Neural cell (in vitro differentiated cells): ENCODE measurements at regions not wholly inside any gene's neighbourhood (a gene's known extent, or its start where the extent isn't known, plus 50 kb on each side); places are given as distances from the start of the nearest gene placed in this dataset.

Experiments
- H2AFZ ChIP-seq: fragments of 200-600, 300-800 bp; sonication (generic), shearing (Covaris generic); 2 replicates; pipeline ENCODE4 v1.6.0; 2014; ENCODE audit warnings: low read depth, mild to moderate bottlenecking, antibody characterized with exemption, low read length, moderate library complexity
- H3F3A ChIP-seq: fragments of 200-600 bp; shearing (Covaris generic); 2 replicates; pipeline ENCODE4 v1.6.1; 2016; ENCODE audit warnings: mild to moderate bottlenecking, moderate library complexity, mixed read lengths, antibody characterized with exemption, low read length; ENCODE audit not compliant: insufficient read depth, poor library complexity, severe bottlenecking
- H3K27ac ChIP-seq: fragments of 200-600, 300-800 bp; sonication (generic), shearing (Covaris generic); 2 replicates; pipeline ENCODE4 v1.5.1; 2014; ENCODE audit warnings: mild to moderate bottlenecking, low read length, moderate library complexity
- H3K27me3 ChIP-seq: fragments of 300-800, 200-600 bp; sonication (generic), shearing (Covaris generic); 2 replicates; pipeline ENCODE4 v1.6.0; 2014; ENCODE audit warnings: mild to moderate bottlenecking, low read depth, low read length, moderate library complexity; ENCODE audit not compliant: insufficient read depth
- H3K36me3 ChIP-seq: fragments of 300-800, 200-600 bp; sonication (generic), shearing (Covaris generic); 2 replicates; pipeline ENCODE4 v1.5.1; 2014; ENCODE audit warnings: mild to moderate bottlenecking, antibody characterized with exemption, low read length, moderate library complexity; ENCODE audit not compliant: insufficient read depth
- H3K4me2 ChIP-seq: fragments of 300-800, 200-600 bp; sonication (generic), shearing (Covaris generic); 2 replicates; pipeline ENCODE4 v1.6.0; 2014; ENCODE audit warnings: mild to moderate bottlenecking, low read length
- H3K4me3 ChIP-seq: fragments of 300-800, 200-600 bp; sonication (generic), shearing (Covaris generic); 2 replicates; pipeline ENCODE4 v1.5.1; 2014; ENCODE audit warnings: mild to moderate bottlenecking, low read length, moderate library complexity
- H3K79me2 ChIP-seq: fragments of 200-600 bp; shearing (Covaris generic); replicated peaks from 2 replicates; pipeline ENCODE4 v1.6.0; 2014; ENCODE audit warnings: mild to moderate bottlenecking, low read length, moderate library complexity; ENCODE audit not compliant: insufficient read depth
- H3K9ac ChIP-seq: fragments of 300-800, 200-600 bp; sonication (generic), shearing (Covaris generic); 2 replicates; pipeline ENCODE4 v1.6.1; 2016; ENCODE audit warnings: mild to moderate bottlenecking, low read length, mixed read lengths
- H3K9me2 ChIP-seq: fragments of 200-600 bp; shearing (Covaris generic); 2 replicates; pipeline ENCODE4 v1.6.1; 2016; ENCODE audit warnings: mild to moderate bottlenecking, low read length, mixed read lengths; ENCODE audit not compliant: insufficient read depth
- H3K9me3 ChIP-seq: fragments of 200-600, 300-800 bp; sonication (generic), shearing (Covaris generic); 2 replicates; pipeline ENCODE4 v1.6.1; 2016; ENCODE audit warnings: mild to moderate bottlenecking, mixed run types, low read length, moderate library complexity, mixed read lengths
- H4K20me1 ChIP-seq: fragments of 200-600 bp; shearing (Covaris generic); 2 replicates; pipeline ENCODE4 v1.6.1; 2016; ENCODE audit warnings: mild to moderate bottlenecking, mixed run types; ENCODE audit not compliant: insufficient read depth
- CTCF ChIP-seq: fragments of 450-650 bp; IDR thresholded peaks from 2 replicates; pipeline ENCODE4 v1.5.1; 2014; ENCODE audit warnings: antibody characterized with exemption, mild to moderate bottlenecking, moderate library complexity; ENCODE audit not compliant: poor library complexity, severe bottlenecking
- EP300 ChIP-seq: fragments of 450-650 bp; conservative IDR thresholded peaks from 2 replicates; pipeline ENCODE4 v1.6.1; 2014; ENCODE audit warnings: antibody characterized with exemption, mild to moderate bottlenecking, moderate library complexity; ENCODE audit not compliant: poor library complexity, severe bottlenecking
- EZH2 ChIP-seq: fragments of 200-600, 300-800 bp; shearing (Covaris generic), sonication (generic); IDR thresholded peaks from 2 replicates; pipeline ENCODE4 v1.6.1; 2014; ENCODE audit warnings: antibody characterized with exemption, low read length, borderline replicate concordance, mild to moderate bottlenecking; ENCODE audit not compliant: insufficient read depth, poor library complexity, severe bottlenecking
- MXI1 ChIP-seq: fragments of 450-650 bp; conservative IDR thresholded peaks from 2 replicates; pipeline ENCODE4 v1.6.1; 2014; ENCODE audit warnings: antibody characterized with exemption, mild to moderate bottlenecking; ENCODE audit not compliant: poor library complexity, severe bottlenecking
- POLR2AphosphoS5 ChIP-seq: IDR thresholded peaks from 2 replicates; pipeline ENCODE4 v1.6.1; 2012
- RAD21 ChIP-seq: fragments of 450-650 bp; conservative IDR thresholded peaks from 2 replicates; pipeline ENCODE4 v1.6.1; 2014; ENCODE audit warnings: antibody characterized with exemption, mild to moderate bottlenecking, moderate library complexity
- SMC3 ChIP-seq: fragments of 450-650 bp; conservative IDR thresholded peaks from 2 replicates; pipeline ENCODE4 v1.6.1; 2014; ENCODE audit warnings: antibody characterized with exemption, mild to moderate bottlenecking, moderate library complexity; ENCODE audit not compliant: poor library complexity
- TAF1 ChIP-seq: IDR thresholded peaks from 2 replicates; pipeline ENCODE4 v1.6.1; 2012; ENCODE audit warnings: low read depth
- TF ChIP-seq, protein P1 (sequence below): IDR thresholded peaks from 2 replicates; pipeline ENCODE4 v1.6.1; 2012; ENCODE audit warnings: borderline replicate concordance

- H4K20me1 ChIP-seq, result no peaks in the 10 kb centered on the region
- TF ChIP-seq MXI1 (no peak), SMC3 (no peak), RAD21 (no peak), TAF1 (no peak), EZH2 (no peak), EP300 (no peak), CTCF (no peak), POLR2AphosphoS5 (no peak)
- TF ChIP-seq, protein P1, sequence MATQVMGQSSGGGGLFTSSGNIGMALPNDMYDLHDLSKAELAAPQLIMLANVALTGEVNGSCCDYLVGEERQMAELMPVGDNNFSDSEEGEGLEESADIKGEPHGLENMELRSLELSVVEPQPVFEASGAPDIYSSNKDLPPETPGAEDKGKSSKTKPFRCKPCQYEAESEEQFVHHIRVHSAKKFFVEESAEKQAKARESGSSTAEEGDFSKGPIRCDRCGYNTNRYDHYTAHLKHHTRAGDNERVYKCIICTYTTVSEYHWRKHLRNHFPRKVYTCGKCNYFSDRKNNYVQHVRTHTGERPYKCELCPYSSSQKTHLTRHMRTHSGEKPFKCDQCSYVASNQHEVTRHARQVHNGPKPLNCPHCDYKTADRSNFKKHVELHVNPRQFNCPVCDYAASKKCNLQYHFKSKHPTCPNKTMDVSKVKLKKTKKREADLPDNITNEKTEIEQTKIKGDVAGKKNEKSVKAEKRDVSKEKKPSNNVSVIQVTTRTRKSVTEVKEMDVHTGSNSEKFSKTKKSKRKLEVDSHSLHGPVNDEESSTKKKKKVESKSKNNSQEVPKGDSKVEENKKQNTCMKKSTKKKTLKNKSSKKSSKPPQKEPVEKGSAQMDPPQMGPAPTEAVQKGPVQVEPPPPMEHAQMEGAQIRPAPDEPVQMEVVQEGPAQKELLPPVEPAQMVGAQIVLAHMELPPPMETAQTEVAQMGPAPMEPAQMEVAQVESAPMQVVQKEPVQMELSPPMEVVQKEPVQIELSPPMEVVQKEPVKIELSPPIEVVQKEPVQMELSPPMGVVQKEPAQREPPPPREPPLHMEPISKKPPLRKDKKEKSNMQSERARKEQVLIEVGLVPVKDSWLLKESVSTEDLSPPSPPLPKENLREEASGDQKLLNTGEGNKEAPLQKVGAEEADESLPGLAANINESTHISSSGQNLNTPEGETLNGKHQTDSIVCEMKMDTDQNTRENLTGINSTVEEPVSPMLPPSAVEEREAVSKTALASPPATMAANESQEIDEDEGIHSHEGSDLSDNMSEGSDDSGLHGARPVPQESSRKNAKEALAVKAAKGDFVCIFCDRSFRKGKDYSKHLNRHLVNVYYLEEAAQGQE, result no peak
- H3K79me2 ChIP-seq, result no peaks in the 10 kb centered on the region
- H3K9ac ChIP-seq, result no peak overlapping the region
- H3K9me3 ChIP-seq, result no peaks in the 10 kb centered on the region
- no peaks in the 10 kb centered on the region for H3K27me3 ChIP-seq
- no peak overlapping the region for H2AFZ ChIP-seq
- H3K4me2 ChIP-seq, result no peak overlapping the region
- no peaks in the 10 kb centered on the region for H3K36me3 ChIP-seq
- H3F3A ChIP-seq, result no peaks in the 10 kb centered on the region
- H3K27ac ChIP-seq, result no peak overlapping the region
- H3K4me3 ChIP-seq, result no peak overlapping the region
- no peaks in the 10 kb centered on the region for H3K9me2 ChIP-seq
Observed at GRCh38 chr3:182637350-182638110, 155.8 kb upstream of the ATP11B start.

DNA sequence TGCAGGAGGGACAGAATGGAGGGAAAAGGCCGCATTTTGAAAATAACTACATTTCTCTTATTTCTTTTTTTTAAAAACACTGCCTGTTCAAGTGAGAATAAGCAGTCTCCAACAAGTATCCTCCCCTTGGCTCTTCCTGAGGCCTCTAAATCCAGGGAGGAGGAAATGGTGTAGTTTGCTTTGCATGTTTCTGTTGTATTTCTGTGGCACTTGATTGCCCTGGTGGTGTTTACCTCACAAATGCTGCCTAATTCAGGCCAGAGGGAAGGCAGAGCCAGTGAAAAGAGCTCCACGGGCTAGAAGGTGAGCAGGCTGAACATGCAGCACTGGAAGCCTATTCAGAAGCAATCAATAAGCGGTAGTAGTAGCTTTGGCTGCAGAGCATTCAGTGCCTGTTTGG is 149.3 kb upstream of the ATP11B start:
- Histone ChIP-seq H3K4me2 (no peak overlapping the region), H4K20me1 (no peaks in the 10 kb centered on the region), H3K9ac (no peak overlapping the region), H3F3A (no peaks in the 10 kb centered on the region), H2AFZ (no peak overlapping the region), H3K27ac (no peak overlapping the region), H3K4me3 (no peak overlapping the region), H3K79me2 (no peaks in the 10 kb centered on the region), H3K27me3 (no peaks in the 10 kb centered on the region), H3K9me3 (no peaks in the 10 kb centered on the region), H3K9me2 (no peaks in the 10 kb centered on the region), H3K36me3 (no peaks in the 10 kb centered on the region)
- TF ChIP-seq CTCF (no peak), MXI1 (no peak), EP300 (no peak)
- TF ChIP-seq, protein P1, result no peak
